Urinary bladder (tissue), 3 donors: ENCODE measurements at regions not wholly inside any gene's neighbourhood (a gene's known extent, or its start where the extent isn't known, plus 50 kb on each side); places are given as distances from the start of the nearest gene placed in this dataset.

ENCODE experiments used
- DNase-seq: peaks from one replicate; pipeline ENCODE4 v3.0.0-alpha.2; 2015; ENCODE audit errors: extremely low spot score
- H3K27ac ChIP-seq: one replicate; pipeline ENCODE4 v1.5.1; 2013; ENCODE audit warnings: low read depth, mild to moderate bottlenecking, moderate library complexity
- H3K36me3 ChIP-seq: one replicate; pipeline ENCODE4 v1.6.1; 2013; ENCODE audit warnings: mild to moderate bottlenecking, moderate library complexity; ENCODE audit not compliant: insufficient read depth
- H3K4me1 ChIP-seq: one replicate; pipeline ENCODE4 v1.6.1; 2013; ENCODE audit warnings: mild to moderate bottlenecking, moderate library complexity; ENCODE audit not compliant: insufficient read depth
- H3K4me3 ChIP-seq: one replicate; pipeline ENCODE4 v1.5.1; 2013; ENCODE audit warnings: low read depth, low read length
- WGBS: extraction: QIAGEN DNeasy Blood & Tissue Kit; methylation state at CpG from one replicate; pipeline ENCODE4 v1.1.7; 2013; 5-methylcytosine and 5-hydroxymethylcytosine counted together
- donor health status: healthy with polysubstance abuse.
- donor health status: healthy.

GRCh38 chr4:147370881-147371280, 110.0 kb upstream of the EDNRA start:
- no peak overlapping the region for H3K4me3 ChIP-seq
- H3K4me1 ChIP-seq: no peaks in the 10 kb centered on the region
- 68% methylated on average over 2 of the region's 2 CpGs for WGBS
- H3K27ac ChIP-seq: no peak overlapping the region
- no peak for DNase-seq
- no peaks in the 10 kb centered on the region for H3K36me3 ChIP-seq

GRCh38 chr4:147371661-147372060, 109.2 kb upstream of the EDNRA start:
- no peaks in the 10 kb centered on the region for H3K36me3 ChIP-seq
- H3K27ac ChIP-seq: no peak overlapping the region
- DNase-seq: no peak
- H3K4me1 ChIP-seq: no peaks in the 10 kb centered on the region
- no peak overlapping the region for H3K4me3 ChIP-seq

- H3K36me3 ChIP-seq: no peaks in the 10 kb centered on the region
- WGBS: 20% methylated on average over 2 of the region's 2 CpGs
- H3K4me3 ChIP-seq: no peak overlapping the region
Measured at GRCh38 chr4:147378780-147379179, 102.1 kb upstream of the EDNRA start.

GRCh38 chr4:147381749-147382148, 99.1 kb upstream of the EDNRA start:
- H3K36me3 ChIP-seq: no peaks in the 10 kb centered on the region
- H3K4me1 ChIP-seq: no peaks in the 10 kb centered on the region
- WGBS: 89% methylated on average over 1 of the region's 1 CpG
- H3K4me3 ChIP-seq: no peak overlapping the region
- DNase-seq: no peak
- no peak overlapping the region for H3K27ac ChIP-seq

More at GRCh38 chr4:147378780-147379179, 102.1 kb upstream of the EDNRA start:
- DNase-seq: no peak
- H3K4me1 ChIP-seq: no peaks in the 10 kb centered on the region
- no peak overlapping the region for H3K27ac ChIP-seq

GRCh38 chr4:147388018-147388417, 92.9 kb upstream of the EDNRA start:
- H3K4me1 ChIP-seq: no peaks in the 10 kb centered on the region
- H3K36me3 ChIP-seq: no peaks in the 10 kb centered on the region
- H3K27ac ChIP-seq: no peak overlapping the region
- WGBS: 83% methylated on average over 1 of the region's 1 CpG
- no peak overlapping the region for H3K4me3 ChIP-seq
- no peak for DNase-seq

- Histone ChIP-seq H3K4me1 (no peaks in the 10 kb centered on the region), H3K27ac (no peak overlapping the region), H3K4me3 (no peak overlapping the region), H3K36me3 (no peaks in the 10 kb centered on the region)
- DNase-seq: no peak
- WGBS: 62% methylated on average over 1 of the region's 1 CpG
Measured at GRCh38 chr4:147396105-147396504, 84.8 kb upstream of the EDNRA start.

- Histone ChIP-seq H3K36me3 (no peaks in the 10 kb centered on the region), H3K4me3 (no peak overlapping the region), H3K27ac (no peak overlapping the region), H3K4me1 (no peaks in the 10 kb centered on the region)
- no peak for DNase-seq
- 87% methylated on average over 2 of the region's 2 CpGs for whole genome bisulfite sequencing
Measured at GRCh38 chr4:147398556-147398955, 82.3 kb upstream of the EDNRA start.

GRCh38 chr4:147400721-147401120, 80.2 kb upstream of the EDNRA start:
- Histone ChIP-seq H3K27ac (no peak overlapping the region), H3K4me1 (no peaks in the 10 kb centered on the region), H3K4me3 (no peak overlapping the region), H3K36me3 (no peaks in the 10 kb centered on the region)
- WGBS: 90% methylated on average over 3 of the region's 3 CpGs
- no peak for DNase-seq

- H3K4me1 ChIP-seq: no peaks in the 10 kb centered on the region
- no peak for DNase-seq
- H3K4me3 ChIP-seq: no peak overlapping the region
- WGBS: 83% methylated on average over 5 of the region's 5 CpGs
- H3K36me3 ChIP-seq: no peaks in the 10 kb centered on the region
- no peak overlapping the region for H3K27ac ChIP-seq
Measured at GRCh38 chr4:147401221-147401620, 79.7 kb upstream of the EDNRA start.

GRCh38 chr4:147407261-147408045, 73.4 kb upstream of the EDNRA start:
- Histone ChIP-seq H3K27ac (no peak overlapping the region), H3K4me1 (no peaks in the 10 kb centered on the region)
- WGBS: 49% methylated on average over 5 of the region's 5 CpGs

GRCh38 chr4:147408189-147408588, 72.7 kb upstream of the EDNRA start:
- Histone ChIP-seq H3K27ac (no peak overlapping the region), H3K4me1 (no peaks in the 10 kb centered on the region), H3K4me3 (no peak overlapping the region), H3K36me3 (no peaks in the 10 kb centered on the region)
- no peak for DNase-seq

More at GRCh38 chr4:147407261-147408045, 73.4 kb upstream of the EDNRA start:
- H3K4me3 ChIP-seq: no peak overlapping the region
- no peaks in the 10 kb centered on the region for H3K36me3 ChIP-seq
- no peak for DNase-seq

- Histone ChIP-seq H3K4me3 (no peak overlapping the region), H3K27ac (no peak overlapping the region), H3K4me1 (no peaks in the 10 kb centered on the region), H3K36me3 (no peaks in the 10 kb centered on the region)
- DNase-seq: no peak
- WGBS: 72% methylated on average over 2 of the region's 2 CpGs
Measured at GRCh38 chr4:147409350-147409749, 71.5 kb upstream of the EDNRA start.

GRCh38 chr4:147418226-147418625, 62.7 kb upstream of the EDNRA start:
- no peaks in the 10 kb centered on the region for H3K36me3 ChIP-seq
- WGBS: 67% methylated on average over 1 of the region's 1 CpG
- no peaks in the 10 kb centered on the region for H3K4me1 ChIP-seq
- no peak overlapping the region for H3K27ac ChIP-seq
- no peak overlapping the region for H3K4me3 ChIP-seq
- no peak for DNase-seq

- DNase-seq: no peak
- Histone ChIP-seq H3K4me3 (no peak overlapping the region), H3K4me1 (no peaks in the 10 kb centered on the region), H3K27ac (no peak overlapping the region), H3K36me3 (no peaks in the 10 kb centered on the region)
- 93% methylated on average over 2 of the region's 2 CpGs for WGBS
Measured at GRCh38 chr4:147421456-147421855, 59.4 kb upstream of the EDNRA start.

GRCh38 chr4:147423229-147423628, 57.7 kb upstream of the EDNRA start:
- Histone ChIP-seq H3K4me1 (no peaks in the 10 kb centered on the region), H3K27ac (no peak overlapping the region), H3K4me3 (no peak overlapping the region), H3K36me3 (no peaks in the 10 kb centered on the region)
- no peak for DNase-seq
- 81% methylated on average over 4 of the region's 4 CpGs for WGBS
